HepG2 (cell line): ENCODE measurements at regions not wholly inside any gene's neighbourhood (a gene's known extent, or its start where the extent isn't known, plus 50 kb on each side); places are given as distances from the start of the nearest gene placed in this dataset.
A peak's percentile ranks its signal among the peaks of the same experiment; 100 is the strongest.

Experiments
- CBX1 ChIP-seq: IDR thresholded peaks from one replicate; pipeline ENCODE4 v1.6.1; 2016; ENCODE audit warnings: antibody characterized with exemption, low read depth
- CBX2 ChIP-seq, 2 experiments: fragments of 200-600 bp in 1 of 2; sonication (generic); formaldehyde crosslinking in 1 of 2; IDR thresholded peaks; 2 replicates each; pipeline versions ENCODE4 v1.7.0 to v1.8.1; 2018 to 2022; ENCODE audit warnings: low read depth in 2 of 2, low read length in 1 of 2, mild to moderate bottlenecking in 1 of 2, missing genetic modification reagents in 1 of 2
- CC2D1A ChIP-seq: sonication (generic); formaldehyde crosslinking; IDR thresholded peaks from 2 replicates; pipeline ENCODE4 v1.8.1; 2023; ENCODE audit warnings: mild to moderate bottlenecking, missing genetic modification reagents
- CREB3 ChIP-seq: sonication (generic); formaldehyde crosslinking; IDR thresholded peaks from 2 replicates; pipeline ENCODE4 v1.5.0; 2020; ENCODE audit warnings: missing genetic modification reagents
- FOXP4 ChIP-seq: sonication (generic); formaldehyde crosslinking; IDR thresholded peaks from 2 replicates; pipeline ENCODE4 v1.4.0; 2020; ENCODE audit warnings: missing genetic modification reagents
- HHEX ChIP-seq: IDR thresholded peaks from 2 replicates; pipeline ENCODE4 v1.6.1; 2016; ENCODE audit warnings: control low read depth
- IKZF5 ChIP-seq: IDR thresholded peaks from 2 replicates; pipeline ENCODE4 v1.6.1; 2018; ENCODE audit warnings: missing genetic modification reagents, mild to moderate bottlenecking, missing compliant biosample characterization
- NFE2L2 ChIP-seq: fragments of 150-350 bp; IDR thresholded peaks from 2 replicates; pipeline ENCODE4 v1.6.1; 2014; ENCODE audit warnings: low read length
- NFKBIZ ChIP-seq: IDR thresholded peaks from 2 replicates; pipeline ENCODE4 v1.6.1; 2018; ENCODE audit warnings: missing genetic modification reagents, missing compliant biosample characterization
- NFYC ChIP-seq: IDR thresholded peaks from 2 replicates; pipeline ENCODE4 v1.6.1; 2016; ENCODE audit warnings: missing genetic modification reagents, missing compliant biosample characterization
- NR2F2 ChIP-seq: IDR thresholded peaks from 2 replicates; pipeline ENCODE4 v1.6.1; 2012; ENCODE audit warnings: low read depth, inconsistent platforms, borderline replicate concordance
- RFX1 ChIP-seq: fragments of 450-650 bp; IDR thresholded peaks from 2 replicates; pipeline ENCODE4 v1.6.1; 2017
- RFXAP ChIP-seq: sonication (generic); formaldehyde crosslinking; IDR thresholded peaks from 2 replicates; pipeline ENCODE4 v1.4.0; 2020; ENCODE audit warnings: missing genetic modification reagents, borderline replicate concordance
- SUZ12 ChIP-seq: fragments of 150-350 bp; IDR thresholded peaks from 2 replicates; pipeline ENCODE4 v1.6.1; 2014; ENCODE audit warnings: low read depth, low read length
- TFAP4 ChIP-seq: sonication (generic); IDR thresholded peaks from 2 replicates; pipeline ENCODE4 v1.6.1; 2016; ENCODE audit warnings: low read depth, borderline replicate concordance
- YEATS4 ChIP-seq: sonication (generic); formaldehyde crosslinking; IDR thresholded peaks from 2 replicates; pipeline ENCODE4 v1.4.0; 2020; ENCODE audit warnings: missing genetic modification reagents, borderline replicate concordance
- ZFAT ChIP-seq: sonication (generic); formaldehyde crosslinking; conservative IDR thresholded peaks from 2 replicates; pipeline ENCODE4 v1.8.1; 2023; ENCODE audit warnings: missing genetic modification reagents, inconsistent platforms
- ZFP36 ChIP-seq: fragments of 150-350 bp; IDR thresholded peaks from 2 replicates; pipeline ENCODE4 v1.6.1; 2018; ENCODE audit warnings: borderline replicate concordance, low read length, low read depth; ENCODE audit not compliant: partially characterized antibody
- ZNF232 ChIP-seq: sonication (generic); formaldehyde crosslinking; IDR thresholded peaks from 2 replicates; pipeline ENCODE4 v1.4.0; 2020; ENCODE audit warnings: missing genetic modification reagents, borderline replicate concordance
- ZNF24 ChIP-seq: fragments of 450-650 bp; IDR thresholded peaks from 2 replicates; pipeline ENCODE4 v1.6.1; 2017; ENCODE audit warnings: antibody characterized with exemption, mild to moderate bottlenecking
- ZNF354B ChIP-seq: sonication (generic); formaldehyde crosslinking; IDR thresholded peaks from 2 replicates; pipeline ENCODE4 v1.8.0; 2022; ENCODE audit warnings: mild to moderate bottlenecking, missing genetic modification reagents
- ZNF468 ChIP-seq: sonication (generic); formaldehyde crosslinking; IDR thresholded peaks from 2 replicates; pipeline ENCODE4 v1.8.0; 2022; ENCODE audit warnings: mild to moderate bottlenecking, moderate library complexity, missing genetic modification reagents
- ZNF546 ChIP-seq: sonication (generic); formaldehyde crosslinking; conservative IDR thresholded peaks from 2 replicates; pipeline ENCODE4 v1.8.1; 2023; ENCODE audit warnings: mild to moderate bottlenecking, missing genetic modification reagents
- ZNF576 ChIP-seq: sonication (generic); formaldehyde crosslinking; IDR thresholded peaks from 2 replicates; pipeline ENCODE4 v1.4.0; 2020; ENCODE audit warnings: mild to moderate bottlenecking, missing genetic modification reagents
- ZNF615 ChIP-seq: sonication (generic); formaldehyde crosslinking; IDR thresholded peaks from 2 replicates; pipeline ENCODE4 v1.5.0; 2020; ENCODE audit warnings: mild to moderate bottlenecking, missing genetic modification reagents, borderline replicate concordance
- ZSCAN31 ChIP-seq: sonication (generic); formaldehyde crosslinking; IDR thresholded peaks from 2 replicates; pipeline ENCODE4 v1.5.0; 2020; ENCODE audit warnings: low read depth, mild to moderate bottlenecking, missing genetic modification reagents

- TF ChIP-seq ZNF232 (CRISPR knock-in tag): no peak
- no peak for TF ChIP-seq IKZF5
- no peak for TF ChIP-seq ZNF468 (CRISPR knock-in tag)
- TF ChIP-seq CREB3: no peak
- TF ChIP-seq NFKBIZ: no peak
- TF ChIP-seq NR2F2: no peak
- no peak for TF ChIP-seq HHEX (CRISPR knock-in tag)
- no peak for TF ChIP-seq ZNF546 (CRISPR knock-in tag)
- TF ChIP-seq ZNF615 (CRISPR knock-in tag): no peak
- TF ChIP-seq CBX2 (IDR thresholded peaks at IDR 0.05; ENCODE audit: low read depth, low read length): no peak
- no peak for TF ChIP-seq CBX2 (CRISPR knock-in tag; IDR thresholded peaks at IDR 0.05; ENCODE audit: low read depth)
- TF ChIP-seq YEATS4 (CRISPR knock-in tag): no peak
- TF ChIP-seq RFXAP (CRISPR knock-in tag): no peak
- no peak for TF ChIP-seq ZNF576
- no peak for TF ChIP-seq ZNF24
- TF ChIP-seq ZNF354B (CRISPR knock-in tag): no peak
- no peak for TF ChIP-seq ZSCAN31 (CRISPR knock-in tag)
- TF ChIP-seq SUZ12: peak; percentile 30; the same call in 1 of the 2 replicates
- TF ChIP-seq CC2D1A (CRISPR knock-in tag): no peak
- peak; percentile 72 for TF ChIP-seq NFYC (CRISPR knock-in tag)
- TF ChIP-seq NFE2L2: no peak
- TF ChIP-seq CBX1: no peak
- TF ChIP-seq ZFP36: no peak
- no peak for TF ChIP-seq RFX1
- no peak for TF ChIP-seq ZFAT
- TF ChIP-seq FOXP4 (CRISPR knock-in tag): no peak
- TF ChIP-seq TFAP4: no peak
These were observed 88.2 kb upstream of the USP9X start (continued) for GRCh38 chrX:40996886-40997530.
